GM19438 (cell line): ENCODE measurements at regions not wholly inside any gene's neighbourhood (a gene's known extent, or its start where the extent isn't known, plus 50 kb on each side); places are given as distances from the start of the nearest gene placed in this dataset.
"Not testable (repeated sequence)": the region's sequence is repeated elsewhere in the genome, so short reads cannot be mapped to it uniquely, and the experiment has no call there.

Source experiments
- ATAC-seq: cut with Tn5 transposase; IDR thresholded peaks from one replicate; pipeline ENCODE4 v1.9.1; 2021; ENCODE audit warnings: low read depth; ENCODE audit not compliant: unreplicated experiment

- ATAC-seq = no peak
Observed at GRCh38 chr5:91929522-91929817, 546.4 kb upstream of the ARRDC3 start.

GRCh38 chr5:91928754-91929521 is 545.8 kb upstream of the ARRDC3 start:
- no peak for ATAC-seq

GRCh38 chr5:91927439-91927838 is 544.3 kb upstream of the ARRDC3 start:
- no peak for ATAC-seq

GRCh38 chr5:91925249-91925648 is 542.1 kb upstream of the ARRDC3 start:
- ATAC-seq = no peak

- not testable (repeated sequence) for ATAC-seq
Observed at GRCh38 chr5:91917037-91917814, 534.1 kb upstream of the ARRDC3 start.

GRCh38 chr5:91910655-91911054 is 527.5 kb upstream of the ARRDC3 start:
- no peak for ATAC-seq

- ATAC-seq = no peak
Observed at GRCh38 chr5:91910247-91910646, 527.1 kb upstream of the ARRDC3 start.

- ATAC-seq = no peak
Observed at GRCh38 chr5:91906494-91906893, 523.4 kb upstream of the ARRDC3 start.

GRCh38 chr5:91906027-91906426 is 522.9 kb upstream of the ARRDC3 start:
- no peak for ATAC-seq

- ATAC-seq = no peak
Observed at GRCh38 chr5:91898898-91899297, 515.8 kb upstream of the ARRDC3 start.

GRCh38 chr5:91898019-91898418 is 514.9 kb upstream of the ARRDC3 start:
- ATAC-seq = no peak

- ATAC-seq = no peak
Observed at GRCh38 chr5:91888810-91889209, 505.7 kb upstream of the ARRDC3 start.

GRCh38 chr5:91885291-91886265 is 502.5 kb upstream of the ARRDC3 start:
- ATAC-seq = no peak

GRCh38 chr5:91884036-91884435 is 500.9 kb upstream of the ARRDC3 start:
- ATAC-seq = no peak

- no peak for ATAC-seq
Observed at GRCh38 chr5:91875196-91875779, 492.2 kb upstream of the ARRDC3 start.

- ATAC-seq = no peak
Observed at GRCh38 chr5:91867799-91868198, 484.7 kb upstream of the ARRDC3 start.

GRCh38 chr5:91865915-91866314 is 482.8 kb upstream of the ARRDC3 start:
- ATAC-seq = no peak

GRCh38 chr5:91864962-91865361 is 481.8 kb upstream of the ARRDC3 start:
- ATAC-seq = no peak

- no peak for ATAC-seq
Observed at GRCh38 chr5:91851670-91852069, 468.6 kb upstream of the ARRDC3 start.

GRCh38 chr5:91850031-91850430 is 466.9 kb upstream of the ARRDC3 start:
- ATAC-seq = no peak

GRCh38 chr5:91849069-91849468 is 466.0 kb upstream of the ARRDC3 start:
- no peak for ATAC-seq
